ENCODE measurements at regions not wholly inside any gene's neighbourhood (a gene's known extent, or its start where the extent isn't known, plus 50 kb on each side); places are given as distances from the start of the nearest gene placed in this dataset.

- no peak for TF ChIP-seq ZFX (IDR thresholded peaks at IDR 0.05; ENCODE audit: borderline replicate concordance)
- TF ChIP-seq, protein P1, sequence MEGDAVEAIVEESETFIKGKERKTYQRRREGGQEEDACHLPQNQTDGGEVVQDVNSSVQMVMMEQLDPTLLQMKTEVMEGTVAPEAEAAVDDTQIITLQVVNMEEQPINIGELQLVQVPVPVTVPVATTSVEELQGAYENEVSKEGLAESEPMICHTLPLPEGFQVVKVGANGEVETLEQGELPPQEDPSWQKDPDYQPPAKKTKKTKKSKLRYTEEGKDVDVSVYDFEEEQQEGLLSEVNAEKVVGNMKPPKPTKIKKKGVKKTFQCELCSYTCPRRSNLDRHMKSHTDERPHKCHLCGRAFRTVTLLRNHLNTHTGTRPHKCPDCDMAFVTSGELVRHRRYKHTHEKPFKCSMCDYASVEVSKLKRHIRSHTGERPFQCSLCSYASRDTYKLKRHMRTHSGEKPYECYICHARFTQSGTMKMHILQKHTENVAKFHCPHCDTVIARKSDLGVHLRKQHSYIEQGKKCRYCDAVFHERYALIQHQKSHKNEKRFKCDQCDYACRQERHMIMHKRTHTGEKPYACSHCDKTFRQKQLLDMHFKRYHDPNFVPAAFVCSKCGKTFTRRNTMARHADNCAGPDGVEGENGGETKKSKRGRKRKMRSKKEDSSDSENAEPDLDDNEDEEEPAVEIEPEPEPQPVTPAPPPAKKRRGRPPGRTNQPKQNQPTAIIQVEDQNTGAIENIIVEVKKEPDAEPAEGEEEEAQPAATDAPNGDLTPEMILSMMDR (IDR thresholded peaks at IDR 0.05): no peak
Measured at GRCh38 chr13:43980587-43980986, 100.9 kb downstream of the LACC1 start.

DNA sequence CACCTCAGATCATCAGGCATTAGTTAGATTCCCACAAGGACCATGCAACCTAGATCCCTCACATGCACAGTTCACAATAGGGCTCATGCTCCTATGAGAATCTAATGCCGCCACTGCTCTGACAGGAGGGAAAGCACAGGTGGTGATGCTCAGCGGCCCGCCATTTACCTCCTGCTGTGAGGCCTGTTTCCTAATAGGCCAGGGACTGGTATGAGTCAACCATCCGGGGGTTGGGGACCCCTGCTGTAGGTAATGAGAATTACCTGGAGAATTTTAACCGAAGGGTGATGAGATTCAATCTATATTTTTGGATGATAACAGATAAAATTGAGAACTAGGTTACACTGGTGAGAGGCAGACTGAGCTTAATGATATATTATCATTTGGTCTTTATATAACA is 101.4 kb downstream of the LACC1 start:
- TF ChIP-seq ZFX (IDR thresholded peaks at IDR 0.05; ENCODE audit: borderline replicate concordance): no peak
- TF ChIP-seq, protein P1 (IDR thresholded peaks at IDR 0.05): 0 out of 2 replicates have a peak, but pooled peaks have one; percentile 7
- no peak overlapping the region for H3K27ac ChIP-seq

More at GRCh38 chr13:43980587-43980986, 100.9 kb downstream of the LACC1 start:
- no peak overlapping the region for H3K27ac ChIP-seq

DNA sequence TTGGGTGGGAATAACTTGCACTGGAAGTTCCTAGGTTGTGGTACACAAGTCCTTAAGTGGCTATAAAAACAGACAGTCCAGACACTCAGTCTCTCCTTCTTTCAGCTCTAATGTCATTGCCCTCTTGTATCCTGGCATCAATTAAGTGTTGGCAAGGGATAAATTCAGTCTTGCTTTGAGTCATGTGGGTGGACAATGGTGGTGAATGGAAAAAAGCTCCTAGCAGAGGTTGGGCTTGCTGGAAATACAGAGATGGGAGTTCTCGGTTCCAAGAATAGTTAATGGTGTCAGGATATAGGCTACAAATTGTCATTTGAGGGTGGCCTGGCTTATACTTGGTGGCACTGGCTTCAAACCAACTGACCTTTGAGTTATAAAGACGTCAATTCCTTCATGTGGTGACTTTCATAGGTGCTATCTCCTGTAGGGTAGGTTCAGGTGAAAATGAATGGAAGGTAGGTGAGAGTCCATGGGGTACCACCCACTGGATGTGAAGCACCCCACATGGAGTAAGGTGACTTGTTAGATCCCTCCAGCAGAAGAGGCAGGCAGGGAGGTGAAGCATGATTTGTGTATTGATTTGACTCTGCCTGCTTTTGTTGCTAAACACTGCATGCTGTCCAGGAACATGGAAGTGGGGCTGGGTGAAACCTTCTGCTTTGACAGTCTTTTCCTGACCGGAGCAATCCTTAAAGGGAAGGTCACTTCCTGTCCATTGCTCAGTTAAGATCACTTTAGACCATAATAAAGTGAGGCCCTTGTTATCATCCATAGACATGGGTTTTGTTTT is 102.0 kb downstream of the LACC1 start:
- TF ChIP-seq, protein P1 (IDR thresholded peaks at IDR 0.05): no peak
- no peak for TF ChIP-seq ZFX (IDR thresholded peaks at IDR 0.05; ENCODE audit: borderline replicate concordance)
- no peak overlapping the region for H3K27ac ChIP-seq

- TF ChIP-seq ZFX (IDR thresholded peaks at IDR 0.05; ENCODE audit: borderline replicate concordance): no peak
- TF ChIP-seq, protein P1 (IDR thresholded peaks at IDR 0.05): no peak
- no peak overlapping the region for H3K27ac ChIP-seq
Measured at GRCh38 chr13:43983373-43983772, 103.7 kb downstream of the LACC1 start.

- no peak for TF ChIP-seq ZFX (IDR thresholded peaks at IDR 0.05; ENCODE audit: borderline replicate concordance)
- no peak overlapping the region for H3K27ac ChIP-seq
Measured at GRCh38 chr13:43984292-43984691, 104.6 kb downstream of the LACC1 start.

- TF ChIP-seq, protein P1 (IDR thresholded peaks at IDR 0.05): no peak
- no peak for TF ChIP-seq ZFX (IDR thresholded peaks at IDR 0.05; ENCODE audit: borderline replicate concordance)
- no peak overlapping the region for H3K27ac ChIP-seq
Measured at GRCh38 chr13:43985422-43986072, 105.8 kb downstream of the LACC1 start.

DNA sequence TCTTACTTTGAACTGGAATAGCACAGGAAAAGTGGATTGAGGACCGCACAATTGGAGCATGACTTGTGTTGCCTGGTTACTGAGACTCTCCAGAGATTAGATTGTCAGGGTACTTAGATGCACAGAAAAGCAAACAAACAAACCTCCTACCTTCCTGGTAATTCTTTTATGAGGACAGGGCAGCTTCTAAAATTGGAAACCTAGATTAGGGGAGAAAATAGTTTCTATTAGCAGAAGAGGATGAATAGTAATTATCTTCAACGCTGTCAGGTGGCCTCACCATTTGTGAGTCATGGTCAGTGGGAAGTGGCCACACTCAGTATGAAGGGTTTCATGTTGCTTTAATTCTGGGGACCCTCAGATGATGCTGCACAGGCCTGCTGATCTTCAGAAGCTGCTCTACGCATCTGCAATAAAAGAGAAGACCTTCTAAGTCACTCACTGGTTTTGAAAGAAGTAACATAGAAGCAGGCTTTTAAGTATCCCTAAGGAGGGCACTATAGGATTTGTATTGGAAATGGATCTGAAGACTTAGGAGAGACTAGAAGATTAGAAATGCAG is 106.8 kb downstream of the LACC1 start:
- H3K27ac ChIP-seq: no peak overlapping the region

More for the DNA sequence above, 106.8 kb downstream of the LACC1 start:
- TF ChIP-seq, protein P1 (IDR thresholded peaks at IDR 0.05): no peak
- no peak for TF ChIP-seq ZFX (IDR thresholded peaks at IDR 0.05; ENCODE audit: borderline replicate concordance)

Data from 22Rv1 (cell line).